NCI-H2196 treated with DMSO at 0.1 percent for 48 hours (cell line): ENCODE measurements at regions not wholly inside any gene's neighbourhood (a gene's known extent, or its start where the extent isn't known, plus 50 kb on each side); places are given as distances from the start of the nearest gene placed in this dataset.
"Not testable (repeated sequence)": the region's sequence is repeated elsewhere in the genome, so short reads cannot be mapped to it uniquely, and the experiment has no call there.

ENCODE experiments used
- DNase-seq: peaks from one replicate; lab custom pipeline; 2025; ENCODE audit not compliant: unreplicated experiment; lab: John Stamatoyannopoulos, UW

GRCh38 chr4:156413239-156414135, 459.8 kb upstream of the CTSO start:
- no peak for DNase-seq

DNA sequence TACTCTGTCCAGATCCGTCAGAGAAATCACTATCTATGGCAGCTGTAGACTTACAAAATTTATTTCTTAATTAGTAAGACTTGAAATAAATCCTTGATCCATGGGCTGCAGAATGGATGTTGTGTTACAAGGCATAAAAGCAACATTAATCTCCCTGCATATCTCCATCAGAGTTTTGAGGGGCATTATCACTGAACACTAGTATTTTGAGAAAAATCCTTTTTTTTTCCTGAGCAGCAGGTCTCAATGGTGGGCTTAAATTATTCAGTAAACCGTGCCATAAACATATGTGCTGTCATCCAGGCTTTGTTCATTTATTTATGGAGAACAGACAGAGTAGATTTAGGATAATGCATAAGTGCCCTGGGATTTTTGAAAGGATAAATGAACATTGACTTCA, 457.9 kb upstream of the CTSO start:
- no peak for DNase-seq

DNA sequence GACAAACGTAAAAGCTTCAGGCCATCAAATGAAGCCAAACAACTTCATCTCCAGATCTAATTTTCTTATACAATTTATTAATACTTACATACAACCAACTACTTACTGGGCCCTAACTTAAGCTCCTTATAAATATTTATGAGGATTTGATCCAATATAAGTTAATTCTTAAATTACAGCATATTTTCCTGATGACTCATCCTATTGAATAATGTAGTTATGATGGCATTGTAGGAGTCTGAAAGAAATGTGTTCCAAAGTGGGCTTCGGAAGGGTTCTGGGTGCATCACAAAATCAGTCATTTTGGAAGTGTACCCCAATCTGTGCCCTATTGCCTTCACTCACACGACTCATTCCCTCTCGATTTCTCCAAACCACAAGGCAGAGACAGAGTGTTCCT, 455.1 kb upstream of the CTSO start:
- no peak for DNase-seq

- no peak for DNase-seq
Measured at GRCh38 chr4:156401371-156401770, 447.7 kb upstream of the CTSO start.

GRCh38 chr4:156396534-156396933, 442.9 kb upstream of the CTSO start:
- DNase-seq, result no peak

- DNase-seq, result no peak
Measured at GRCh38 chr4:156391325-156391653, 437.6 kb upstream of the CTSO start.

DNA sequence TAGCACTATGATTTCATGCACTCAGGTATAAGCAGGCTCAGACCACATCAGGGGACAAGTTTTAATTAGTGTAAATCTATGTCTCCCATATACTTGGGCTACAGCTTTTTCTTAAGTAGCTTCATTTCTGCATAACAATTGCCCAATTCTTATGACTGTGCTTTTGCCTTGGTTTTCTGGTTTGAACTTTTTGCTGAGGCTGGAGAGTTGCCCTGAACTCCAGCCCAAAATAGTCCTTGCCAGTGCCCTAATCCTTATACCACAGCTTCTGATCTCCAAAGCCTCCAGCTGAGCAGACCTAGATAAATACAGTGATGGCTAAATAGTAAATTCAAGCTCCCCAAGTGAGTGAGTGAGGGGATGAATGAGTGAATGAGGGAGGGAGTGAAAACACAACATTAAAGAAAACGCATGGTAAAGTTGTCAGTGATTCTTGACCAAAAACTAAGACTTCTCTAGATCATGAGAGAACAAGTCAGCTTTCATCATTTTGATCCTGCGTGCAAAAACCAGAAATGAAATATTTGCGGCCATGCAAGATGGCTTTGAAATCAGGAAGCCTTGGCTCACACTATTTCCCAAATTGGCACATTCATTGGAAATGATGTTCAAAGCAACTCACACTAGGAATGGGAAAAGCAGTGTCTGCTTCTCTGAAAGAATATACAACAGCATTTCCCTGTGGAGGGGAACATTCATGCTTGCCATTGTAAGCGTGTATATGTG, 437.1 kb upstream of the CTSO start:
- DNase-seq, result no peak

DNA sequence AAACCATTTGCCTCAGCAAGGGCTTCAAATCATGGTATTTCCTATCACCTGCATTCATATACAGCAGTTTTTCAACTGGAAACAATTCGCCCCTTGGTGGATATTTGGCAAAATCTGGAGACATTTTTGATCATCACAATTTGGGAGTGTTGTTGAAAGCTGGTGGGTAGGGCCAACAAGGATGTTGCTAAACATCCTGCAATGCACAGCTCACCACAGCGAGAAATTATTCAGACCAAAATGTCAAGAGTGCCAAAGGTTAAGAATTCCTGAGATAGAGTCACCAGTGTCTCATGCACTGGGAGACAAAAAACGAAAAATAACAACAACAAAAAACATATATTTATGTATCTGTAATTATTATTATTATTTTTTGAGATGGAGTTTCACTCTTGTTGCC, 435.2 kb upstream of the CTSO start:
- no peak for DNase-seq

- DNase-seq, result no peak
Measured at GRCh38 chr4:156378033-156378665, 424.5 kb upstream of the CTSO start.

- no peak for DNase-seq
Measured at GRCh38 chr4:156377036-156377710, 423.5 kb upstream of the CTSO start.

- DNase-seq, result no peak
Measured at GRCh38 chr4:156374894-156375293, 421.2 kb upstream of the CTSO start.

- DNase-seq, result no peak
Measured at GRCh38 chr4:156374069-156374468, 420.4 kb upstream of the CTSO start.

DNA sequence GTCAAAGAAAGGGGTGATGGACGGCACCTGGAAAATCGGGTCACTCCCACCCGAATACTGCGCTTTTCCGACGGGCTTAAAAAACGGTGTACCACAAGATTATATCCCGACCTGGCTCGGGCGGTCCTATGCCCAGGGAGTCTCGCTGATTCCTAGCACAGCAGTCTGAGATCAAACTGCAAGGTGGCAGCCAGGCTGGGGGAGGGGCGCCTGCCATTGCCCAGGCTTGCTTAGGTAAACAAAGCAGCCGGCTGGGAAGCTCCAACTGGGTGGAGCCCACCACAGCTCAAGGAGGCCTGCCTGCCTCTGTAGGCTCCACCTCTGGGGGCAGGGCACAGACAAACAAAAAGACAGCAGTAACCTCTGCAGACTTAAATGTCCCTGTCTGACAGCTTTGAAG, 413.8 kb upstream of the CTSO start:
- DNase-seq, result not testable (repeated sequence)

GRCh38 chr4:156362581-156362980, 408.9 kb upstream of the CTSO start:
- no peak for DNase-seq

GRCh38 chr4:156347412-156348075, 393.9 kb upstream of the CTSO start:
- no peak for DNase-seq

DNA sequence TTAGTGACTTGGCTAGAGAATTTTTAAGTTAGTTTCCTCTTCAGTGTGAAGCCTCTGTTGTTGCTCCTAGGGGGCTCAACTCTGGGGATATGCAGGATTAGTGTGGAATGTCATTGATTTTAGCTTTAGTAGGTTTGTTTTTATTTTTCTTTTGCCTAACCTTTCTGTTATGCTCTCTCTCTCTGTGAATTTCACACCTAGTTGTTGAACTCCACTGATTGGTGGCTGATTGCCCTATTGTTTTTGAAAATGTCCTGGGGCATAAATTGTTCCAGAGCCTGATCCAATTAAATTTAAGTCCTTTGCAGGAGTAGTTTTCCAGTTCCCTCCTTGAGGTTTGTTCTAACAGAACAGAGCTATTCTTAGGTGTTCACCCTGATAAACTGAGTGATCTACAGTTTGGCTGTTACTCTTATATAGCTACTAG, 393.3 kb upstream of the CTSO start:
- no peak for DNase-seq

DNA sequence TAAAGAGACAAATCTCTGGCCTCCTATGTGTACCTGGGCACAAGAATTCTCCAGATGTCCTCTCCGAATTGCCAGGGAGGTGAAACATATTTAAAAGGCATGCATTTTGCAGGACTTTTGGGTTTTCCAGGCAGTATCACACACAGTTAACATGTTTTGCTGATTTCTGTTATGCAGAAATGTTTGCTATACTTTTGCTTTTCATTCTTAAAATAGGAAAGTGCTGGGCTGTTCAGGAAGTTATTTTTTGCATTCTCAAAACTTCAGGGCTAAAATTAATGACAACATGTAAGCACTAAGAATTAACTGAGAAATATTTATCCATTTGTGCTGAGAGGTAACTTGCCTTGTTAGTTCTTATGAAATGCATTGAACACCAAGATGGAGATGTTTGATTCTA, 390.7 kb upstream of the CTSO start:
- DNase-seq, result no peak

DNA sequence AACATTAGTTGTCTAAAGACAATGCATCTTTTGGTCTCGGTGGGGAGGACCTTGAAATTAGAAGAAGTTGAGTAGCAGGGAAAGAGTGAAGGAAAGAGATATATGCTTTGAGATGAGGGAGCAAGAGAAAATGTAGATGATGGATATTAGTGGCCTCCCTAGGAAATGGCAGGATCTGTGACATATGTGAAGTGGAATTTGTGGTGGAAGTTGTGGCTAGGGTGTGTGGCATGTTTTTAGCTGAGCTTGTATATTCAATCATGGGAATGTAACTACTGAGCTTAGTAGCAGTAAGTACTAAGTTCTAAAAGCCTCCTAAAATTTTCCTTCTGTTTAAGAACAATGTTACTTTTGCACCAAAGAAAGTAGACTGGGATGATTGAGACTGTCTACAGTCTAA, 382.8 kb upstream of the CTSO start:
- DNase-seq, result no peak

GRCh38 chr4:156335721-156336120, 382.1 kb upstream of the CTSO start:
- DNase-seq, result no peak

- DNase-seq, result no peak
Measured at GRCh38 chr4:156330436-156331031, 376.9 kb upstream of the CTSO start.

DNA sequence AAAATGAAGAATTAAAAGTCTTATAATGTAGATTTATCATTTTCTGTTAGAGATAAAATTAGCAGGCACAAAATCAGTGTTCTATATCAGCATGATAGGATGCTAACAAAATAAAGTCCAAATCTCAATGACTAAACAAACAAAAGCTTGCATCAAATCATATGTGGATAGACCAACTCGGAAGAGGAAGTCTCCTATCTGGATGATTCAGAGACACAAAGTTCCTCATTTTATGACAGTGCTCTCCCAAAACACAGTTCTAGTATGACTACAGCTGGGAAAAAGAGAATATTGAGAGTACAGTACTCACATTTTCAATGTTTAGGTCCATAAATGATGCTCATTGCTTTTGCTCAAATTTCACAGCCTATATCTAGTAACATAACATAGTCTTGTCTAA, 376.1 kb upstream of the CTSO start:
- DNase-seq, result no peak
